A549 (cell line): ENCODE measurements at regions not wholly inside any gene's neighbourhood (a gene's known extent, or its start where the extent isn't known, plus 50 kb on each side); places are given as distances from the start of the nearest gene placed in this dataset.

Experiments used
- ATAC-seq, 2 experiments: fragments of 200-7000 bp in 1 of 2; fragments of >200 bp in 1 of 2; cut with Nextera tagmentation in 1 of 2; cut with Tn5 transposase in 1 of 2; 3 replicates each; pipeline versions ENCODE4 v1.8.0 to v1.9.1; 2018 to 2020; ENCODE audit warnings: mild to moderate bottlenecking in 1 of 2, moderate library complexity in 1 of 2
- CTCF ChIA-PET: fragments of 300-600 bp; sonication (Branson Sonifier 250); formaldehyde crosslinking; extraction: SDS; loops from one replicate; lab custom pipeline; 2021; ENCODE audit warnings: antibody characterized with exemption, inconsistent platforms; lab: Yijun Ruan, JAX
- POLR2A ChIA-PET: fragments of 350-600 bp; formaldehyde crosslinking; extraction: SDS; loops from one replicate; lab custom pipeline; 2021; ENCODE audit warnings: antibody characterized with exemption, inconsistent platforms; lab: Yijun Ruan, JAX
- DNase-seq, 2 experiments: peaks; one replicate each; pipeline versions ENCODE4 v3.0.0 to v3.0.0-alpha.2; 2011 to 2016; ENCODE audit warnings: low read depth in 1 of 2, low spot score in 1 of 2
- FAIRE-seq: peaks from 2 replicates; lab custom pipeline; 2011; peaks lifted over from hg19 to GRCh38; lab: Jason Lieb, UNC
- H3K27ac ChIP-seq, 2 experiments: fragments of >200 bp; sonication (Bioruptor Twin); formaldehyde crosslinking; 3 replicates each; pipeline ENCODE4 v1.5.1; 2016 to 2017
- H3K4me1 ChIP-seq: fragments of >200 bp; sonication (Bioruptor Twin); formaldehyde crosslinking; 3 replicates; pipeline ENCODE4 v1.6.1; 2016
- H3K4me2 ChIP-seq: fragments of >200 bp; sonication (Bioruptor Twin); formaldehyde crosslinking; 3 replicates; pipeline ENCODE4 v1.6.1; 2016
- H3K4me3 ChIP-seq: fragments of >200 bp; sonication (Bioruptor Twin); formaldehyde crosslinking; 3 replicates; pipeline ENCODE4 v1.5.1; 2016
- H3K9me3 ChIP-seq: fragments of >200 bp; sonication (Bioruptor Twin); formaldehyde crosslinking; 3 replicates; pipeline ENCODE4 v1.6.1; 2016
- ATOH8 ChIP-seq: fragments of 250-450 bp; sonication (Bioruptor Pico); IDR thresholded peaks from 2 replicates; pipeline ENCODE4 v1.5.0; 2020; ENCODE audit warnings: low read depth, mild to moderate bottlenecking, moderate library complexity
- CEBPB ChIP-seq, 2 experiments: fragments of >200 bp in 1 of 2; sonication (Bioruptor Twin) in 1 of 2; formaldehyde crosslinking in 1 of 2; IDR thresholded peaks; 2 replicates each; pipeline ENCODE4 v1.6.1; 2012 to 2016
- CHD2 ChIP-seq: fragments of 150-350 bp; IDR thresholded peaks from 2 replicates; pipeline ENCODE4 v1.6.1; 2014; ENCODE audit warnings: low read length; ENCODE audit not compliant: partially characterized antibody
- CTCF ChIP-seq: fragments of >200 bp; sonication (Bioruptor Twin); formaldehyde crosslinking; IDR thresholded peaks from 3 replicates; pipeline ENCODE4 v1.5.1; 2016
- E2F6 ChIP-seq: IDR thresholded peaks from 2 replicates; pipeline ENCODE4 v1.6.1; 2012; ENCODE audit warnings: low read depth, borderline replicate concordance
- EHF ChIP-seq: fragments of 250-450 bp; sonication (Bioruptor Pico); IDR thresholded peaks from 2 replicates; pipeline ENCODE4 v1.5.0; 2020; ENCODE audit warnings: mild to moderate bottlenecking
- ELK1 ChIP-seq: fragments of 150-350 bp; IDR thresholded peaks from 2 replicates; pipeline ENCODE4 v1.6.1; 2014; ENCODE audit warnings: low read depth, mild to moderate bottlenecking, low read length
- ESRRA ChIP-seq: fragments of 150-350 bp; IDR thresholded peaks from 2 replicates; pipeline ENCODE4 v1.6.1; 2014; ENCODE audit warnings: mild to moderate bottlenecking, low read length, borderline replicate concordance
- FOSB ChIP-seq: fragments of 250-450 bp; sonication (Bioruptor Pico); IDR thresholded peaks from 2 replicates; pipeline ENCODE4 v1.5.0; 2020; ENCODE audit warnings: mild to moderate bottlenecking, moderate library complexity
- FOSL2 ChIP-seq, 2 experiments: fragments of 450-650 bp in 1 of 2; fragments of >200 bp in 1 of 2; sonication (Bioruptor Twin) in 1 of 2; formaldehyde crosslinking; IDR thresholded peaks; 2 replicates each; pipeline versions ENCODE4 v1.5.0 to v1.6.1; 2016 to 2020; ENCODE audit warnings: mild to moderate bottlenecking in 1 of 2, moderate library complexity in 1 of 2
- HES2 ChIP-seq: fragments of >200 bp; sonication (Bioruptor Twin); formaldehyde crosslinking; IDR thresholded peaks from 2 replicates; pipeline ENCODE4 v1.6.1; 2016
- HEYL ChIP-seq: fragments of 250-450 bp; sonication (Bioruptor Pico); IDR thresholded peaks from 2 replicates; pipeline ENCODE4 v1.8.0; 2021; ENCODE audit warnings: mild to moderate bottlenecking, moderate library complexity
- HOXB5 ChIP-seq: fragments of 250-450 bp; sonication (Bioruptor Pico); IDR thresholded peaks from 2 replicates; pipeline ENCODE4 v1.5.0; 2020; ENCODE audit warnings: mild to moderate bottlenecking, moderate library complexity
- JUNB ChIP-seq: fragments of >200 bp; sonication (Bioruptor Twin); formaldehyde crosslinking; IDR thresholded peaks from 2 replicates; pipeline ENCODE4 v1.6.1; 2016
- MAX ChIP-seq: IDR thresholded peaks from 2 replicates; pipeline ENCODE4 v1.6.1; 2012
- MYC ChIP-seq: IDR thresholded peaks from 2 replicates; pipeline ENCODE4 v1.6.1; 2012; ENCODE audit warnings: mild to moderate bottlenecking, inconsistent platforms, low read length, improper control_type of control experiment, borderline replicate concordance
- NPAS2 ChIP-seq: fragments of 250-450 bp; sonication (Bioruptor Pico); IDR thresholded peaks from 2 replicates; pipeline ENCODE4 v1.8.0; 2022; ENCODE audit warnings: mild to moderate bottlenecking, moderate library complexity, borderline replicate concordance
- PBX3 ChIP-seq: IDR thresholded peaks from 2 replicates; pipeline ENCODE4 v1.6.1; 2012
- PHF8 ChIP-seq: fragments of 200-600 bp; sonication (generic); IDR thresholded peaks from 2 replicates; pipeline ENCODE4 v1.6.1; 2016; ENCODE audit warnings: low read depth, mild to moderate bottlenecking, antibody characterized with exemption, moderate library complexity, borderline replicate concordance
- RAD21 ChIP-seq, 2 experiments: fragments of >200 bp in 1 of 2; sonication (Bioruptor Twin) in 1 of 2; formaldehyde crosslinking in 1 of 2; IDR thresholded peaks in 1 of 2; conservative IDR thresholded peaks in 1 of 2; 2 replicates in 1 of 2; 3 replicates in 1 of 2; pipeline ENCODE4 v1.6.1; 2012 to 2018; ENCODE audit warnings: inconsistent platforms in 1 of 2
- RCOR1 ChIP-seq: fragments of 150-350 bp; IDR thresholded peaks from 2 replicates; pipeline ENCODE4 v1.6.1; 2014; ENCODE audit warnings: antibody characterized with exemption, low read length, low read depth
- REST ChIP-seq: fragments of 200-600 bp; sonication (generic); IDR thresholded peaks from 2 replicates; pipeline ENCODE4 v1.6.1; 2016; ENCODE audit warnings: antibody characterized with exemption, mild to moderate bottlenecking, moderate library complexity
- RFX5 ChIP-seq: fragments of 450-650 bp; IDR thresholded peaks from 2 replicates; pipeline ENCODE4 v1.7.1; 2014; ENCODE audit warnings: antibody characterized with exemption, mild to moderate bottlenecking, moderate library complexity
- RNF2 ChIP-seq: fragments of 200-600 bp; sonication (generic); IDR thresholded peaks from 2 replicates; pipeline ENCODE4 v1.6.1; 2016; ENCODE audit warnings: low read depth, mild to moderate bottlenecking, antibody characterized with exemption, moderate library complexity, borderline replicate concordance
- TFCP2L1 ChIP-seq: fragments of 250-450 bp; sonication (Bioruptor Pico); IDR thresholded peaks from 2 replicates; pipeline ENCODE4 v1.5.0; 2021; ENCODE audit warnings: mild to moderate bottlenecking
- TP53 ChIP-seq: fragments of 250-450 bp; sonication (Bioruptor Pico); IDR thresholded peaks from 2 replicates; pipeline ENCODE4 v1.5.0; 2021; ENCODE audit warnings: mild to moderate bottlenecking, moderate library complexity
- ZC3H11A ChIP-seq: fragments of 450-650 bp; IDR thresholded peaks from 2 replicates; pipeline ENCODE4 v1.6.1; 2014; ENCODE audit warnings: antibody characterized with exemption, mild to moderate bottlenecking
- ZSCAN20 ChIP-seq: fragments of 250-450 bp; sonication (Bioruptor Pico); IDR thresholded peaks from 2 replicates; pipeline ENCODE4 v1.8.0; 2022; ENCODE audit warnings: mild to moderate bottlenecking, moderate library complexity
- WGBS: methylation state at CpG from one replicate; pipeline ENCODE4 v1.1.6; 2017; ENCODE audit errors: missing lambda C conversion rate; 5-methylcytosine and 5-hydroxymethylcytosine counted together

GRCh38 chr12:89768586-89769482 lies 60.2 kb upstream of the ATP2B1 start:
- H3K4me3 ChIP-seq: no peak overlapping the region
- CTCF ChIA-PET: interaction anchor here (0.6 to 1.2 kb wide), 2 partner anchors 59 to 224 kb away, joined by 3 to 5 read pairs; no protein-coding TSS in a partner anchor
- peaks cover 18% of the 10 kb centered on the region for H3K4me1 ChIP-seq
- POLR2A ChIA-PET: interaction anchor here (0.8 to 1.0 kb wide), 2 partner anchors 12 to 164 kb away, joined by 3 read pairs; no protein-coding TSS in a partner anchor
- H3K9me3 ChIP-seq: peaks cover 7% of the 10 kb centered on the region; the same call in 2 of the 3 replicates
- ATAC-seq (peak; percentile 88 to 96), DNase-seq (peak; percentile 18 to 78), FAIRE-seq (no peak)
- H3K27ac ChIP-seq: peak overlapping the region; percentile 42 to 79
- H3K4me2 ChIP-seq: peak overlapping the region; percentile 27; the same call in 1 of the 3 replicates
- WGBS: 19% methylated on average over 3 of the region's 3 CpGs
- TF ChIP-seq MAX (no peak), ATOH8 (CRISPR knock-in tag) (no peak), HOXB5 (CRISPR knock-in tag) (no peak), PBX3 (no peak), ZC3H11A (no peak), RCOR1 (no peak), RAD21 (conservative IDR thresholded peaks at IDR 0.05 in 1 of 2, IDR thresholded peaks at IDR 0.05 in 1 of 2) (0 out of 5 replicates have a peak, but pooled peaks of 1 of the 2 experiments have one; percentile 34), CTCF (no peak), E2F6 (no peak), MYC (no peak), CHD2 (no peak), REST (no peak), EHF (no peak), CEBPB (IDR thresholded peaks at IDR 0.05) (peak; percentile 65 to 89; a peak in 3 of 4 replicates), HEYL (no peak), TFCP2L1 (CRISPR knock-in tag) (no peak), JUNB (peak; percentile 96), FOSL2 (IDR thresholded peaks at IDR 0.05) (peak; percentile 83), FOSL2 (CRISPR knock-in tag; IDR thresholded peaks at IDR 0.05) (peak; percentile 85), HES2 (peak; percentile 59; the same call in 1 of the 2 replicates), ELK1 (no peak), FOSB (CRISPR knock-in tag) (no peak), RNF2 (no peak), NPAS2 (no peak), TP53 (CRISPR knock-in tag) (no peak), ESRRA (no peak), RFX5 (no peak), PHF8 (no peak), ZSCAN20 (CRISPR knock-in tag) (no peak)
